Right forelimb (tissue), 1 donor: ENCODE measurements at regions not wholly inside any gene's neighbourhood (a gene's known extent, or its start where the extent isn't known, plus 50 kb on each side); places are given as distances from the start of the nearest gene placed in this dataset.

Experiments used
- DNase-seq: peaks from one replicate; pipeline ENCODE4 v3.0.0-alpha.2; 2018

GRCh38 chr10:1968257-1969033, 231.1 kb upstream of the ADARB2 start:
- no peak for DNase-seq

GRCh38 chr10:1966712-1967376, 229.5 kb upstream of the ADARB2 start:
- no peak for DNase-seq

- no peak for DNase-seq
Measured at GRCh38 chr10:1964476-1964875, 227.2 kb upstream of the ADARB2 start.

GRCh38 chr10:1963341-1963740, 226.0 kb upstream of the ADARB2 start:
- no peak for DNase-seq

- no peak for DNase-seq
Measured at GRCh38 chr10:1961989-1962388, 224.7 kb upstream of the ADARB2 start.

- no peak for DNase-seq
Measured at GRCh38 chr10:1960982-1961381, 223.7 kb upstream of the ADARB2 start.

GRCh38 chr10:1957057-1957456, 219.7 kb upstream of the ADARB2 start:
- DNase-seq, result no peak

- DNase-seq, result no peak
Measured at GRCh38 chr10:1954300-1954699, 217.0 kb upstream of the ADARB2 start.

- no peak for DNase-seq
Measured at GRCh38 chr10:1952126-1953095, 215.1 kb upstream of the ADARB2 start.

GRCh38 chr10:1950803-1951495, 213.6 kb upstream of the ADARB2 start:
- DNase-seq, result no peak

- no peak for DNase-seq
Measured at GRCh38 chr10:1947464-1948003, 210.2 kb upstream of the ADARB2 start.

- no peak for DNase-seq
Measured at GRCh38 chr10:1944487-1944886, 207.2 kb upstream of the ADARB2 start.

- DNase-seq, result no peak
Measured at GRCh38 chr10:1942478-1942877, 205.2 kb upstream of the ADARB2 start.

- no peak for DNase-seq
Measured at GRCh38 chr10:1939016-1939415, 201.7 kb upstream of the ADARB2 start.

GRCh38 chr10:1938317-1938716, 201.0 kb upstream of the ADARB2 start:
- DNase-seq, result no peak

- no peak for DNase-seq
Measured at GRCh38 chr10:1935912-1936311, 198.6 kb upstream of the ADARB2 start.

- DNase-seq, result no peak
Measured at GRCh38 chr10:1933215-1933614, 195.9 kb upstream of the ADARB2 start.

- DNase-seq, result no peak
Measured at GRCh38 chr10:1932692-1933094, 195.4 kb upstream of the ADARB2 start.

- no peak for DNase-seq
Measured at GRCh38 chr10:1928606-1929005, 191.3 kb upstream of the ADARB2 start.

GRCh38 chr10:1923998-1924397, 186.7 kb upstream of the ADARB2 start:
- no peak for DNase-seq

GRCh38 chr10:1923586-1923985, 186.3 kb upstream of the ADARB2 start:
- no peak for DNase-seq

GRCh38 chr10:1920941-1921340, 183.6 kb upstream of the ADARB2 start:
- no peak for DNase-seq
